Keratinocyte (primary cell): ENCODE measurements at regions not wholly inside any gene's neighbourhood (a gene's known extent, or its start where the extent isn't known, plus 50 kb on each side); places are given as distances from the start of the nearest gene placed in this dataset.

Experiments
- DNase-seq: peaks from one replicate; pipeline ENCODE4 v3.0.0-alpha.2; 2011; ENCODE audit warnings: low read depth, missing footprints, low spot score
- FAIRE-seq: peaks from 2 replicates; lab custom pipeline; 2011; peaks lifted over from hg19 to GRCh38; lab: Jason Lieb, UNC
- H2AFZ ChIP-seq: 2 replicates; pipeline ENCODE4 v1.6.0; 2012; ENCODE audit warnings: low read length, control low read depth, inconsistent platforms; ENCODE audit not compliant: control insufficient read depth
- H3K27ac ChIP-seq: 2 replicates; pipeline ENCODE4 v1.5.1; 2011; ENCODE audit warnings: low read length; ENCODE audit not compliant: control insufficient read depth, insufficient read depth
- H3K27me3 ChIP-seq: 3 replicates; pipeline ENCODE4 v1.6.0; 2011; ENCODE audit warnings: low read length; ENCODE audit not compliant: control insufficient read depth, insufficient read depth; ENCODE audit errors: extremely low read depth
- H3K36me3 ChIP-seq, 2 experiments: 2 replicates in 1 of 2; 3 replicates in 1 of 2; pipeline ENCODE4 v1.5.1; 2011; ENCODE audit warnings: low read length in 2 of 2, mild to moderate bottlenecking in 1 of 2; ENCODE audit not compliant: control insufficient read depth in 2 of 2, insufficient read depth in 2 of 2; ENCODE audit errors: extremely low read depth in 1 of 2
- H3K4me1 ChIP-seq: 3 replicates; pipeline ENCODE4 v1.5.1; 2011; ENCODE audit warnings: low read length; ENCODE audit not compliant: control insufficient read depth, insufficient read depth; ENCODE audit errors: extremely low read depth
- H3K4me2 ChIP-seq: 3 replicates; pipeline ENCODE4 v1.6.0; 2011; ENCODE audit warnings: low read depth, low read length; ENCODE audit not compliant: control insufficient read depth, insufficient read depth; ENCODE audit errors: extremely low read depth
- H3K4me3 ChIP-seq, 3 experiments: fragments of 200-600 bp in 1 of 3; sonication (generic) in 1 of 3; 2 replicates in 2 of 3; 3 replicates in 1 of 3; pipeline ENCODE4 v1.5.1; 2011 to 2016; ENCODE audit warnings: low read length in 3 of 3, mild to moderate bottlenecking in 3 of 3, control low read depth in 2 of 3, inconsistent platforms in 1 of 3, low read depth in 1 of 3, mixed read lengths in 1 of 3, mixed run types in 1 of 3, moderate library complexity in 1 of 3; ENCODE audit not compliant: control insufficient read depth in 2 of 3, insufficient read depth in 2 of 3; ENCODE audit errors: extremely low read depth in 1 of 3
- H3K79me2 ChIP-seq: 2 replicates; pipeline ENCODE4 v1.6.0; 2012; ENCODE audit warnings: low read length; ENCODE audit not compliant: control insufficient read depth, insufficient read depth
- H3K9ac ChIP-seq: 3 replicates; pipeline ENCODE4 v1.6.0; 2011; ENCODE audit warnings: low read length; ENCODE audit not compliant: control insufficient read depth, insufficient read depth; ENCODE audit errors: extremely low read depth
- H3K9me1 ChIP-seq: 3 replicates; pipeline ENCODE4 v1.6.0; 2011; ENCODE audit warnings: low read length; ENCODE audit not compliant: control insufficient read depth, insufficient read depth; ENCODE audit errors: extremely low read depth
- H3K9me3 ChIP-seq: 2 replicates; pipeline ENCODE4 v1.5.1; 2012; ENCODE audit warnings: low read depth, low read length; ENCODE audit not compliant: control insufficient read depth
- H4K20me1 ChIP-seq: 3 replicates; pipeline ENCODE4 v1.6.0; 2011; ENCODE audit warnings: low read length; ENCODE audit not compliant: control insufficient read depth, insufficient read depth; ENCODE audit errors: extremely low read depth
- EZH2 ChIP-seq: IDR thresholded peaks from one replicate; pipeline ENCODE4 v1.6.1; 2012; ENCODE audit warnings: inconsistent platforms, mild to moderate bottlenecking, low read length, moderate library complexity
- dilution Hi-C: fragments of 300-500 bp; cut with MboI; formaldehyde crosslinking; loops from one replicate; pipeline ENCODE4 v1.7.0; 2020; ENCODE audit warnings: low sequenced_read_pairs; ENCODE audit not compliant: extremely low pct_ligation_motif_present
- TF ChIP-seq, protein P1 (sequence below), 3 experiments: IDR thresholded peaks in 1 of 3; conservative IDR thresholded peaks in 1 of 3; optimal IDR thresholded peaks in 1 of 3; 2 replicates in 2 of 3; 3 replicates in 1 of 3; pipeline versions ENCODE3 to v1.5.1; 2011; ENCODE audit warnings: low read length in 3 of 3, mild to moderate bottlenecking in 3 of 3, moderate library complexity in 2 of 3, control low read depth in 1 of 3, inconsistent platforms in 1 of 3; ENCODE audit not compliant: insufficient read depth in 2 of 3; ENCODE audit errors: extremely low read depth in 1 of 3

DNA sequence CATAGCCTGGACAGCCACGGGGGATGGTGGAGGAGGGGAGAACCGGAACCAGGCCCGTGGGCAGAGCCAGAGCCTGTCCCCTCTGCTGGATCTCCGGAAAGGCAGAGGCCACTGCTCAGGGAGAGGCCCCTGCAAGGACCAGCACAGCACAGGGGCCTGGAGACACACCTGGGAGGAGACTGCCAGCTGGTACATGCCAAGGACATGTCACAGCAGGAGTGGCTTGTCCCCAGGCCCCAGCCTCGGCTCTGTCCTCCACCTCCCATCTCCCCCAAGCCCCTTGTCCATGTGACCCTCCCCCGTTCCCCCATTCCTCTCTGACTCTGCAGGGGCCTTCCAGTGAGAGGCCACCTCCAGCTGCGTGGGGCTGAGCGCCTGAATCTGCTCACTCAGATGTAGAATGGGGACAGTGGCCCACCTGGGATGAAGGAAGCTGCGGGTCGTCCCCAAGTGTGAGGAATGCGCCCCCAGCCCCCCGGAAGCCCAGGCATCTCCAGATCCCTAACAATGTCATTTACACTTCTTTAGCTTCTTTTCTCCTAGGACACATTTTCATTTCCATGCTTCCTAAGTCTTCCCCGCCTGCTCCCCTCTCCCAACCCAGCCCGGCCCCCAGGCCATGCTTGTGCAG is 349.6 kb upstream of the IRX2 start:
- no peak overlapping the region for H3K4me3 ChIP-seq
- H3K27ac ChIP-seq: no peak overlapping the region
- H3K4me2 ChIP-seq: no peak overlapping the region
- no peaks in the 10 kb centered on the region for H3K36me3 ChIP-seq
- no peaks in the 10 kb centered on the region for H3K27me3 ChIP-seq
- dilution Hi-C loops: no loop called here
- H3K4me1 ChIP-seq: no peaks in the 10 kb centered on the region
- H3K9me3 ChIP-seq: peaks cover 2% of the 10 kb centered on the region
- FAIRE-seq: no peak
- no peaks in the 10 kb centered on the region for H4K20me1 ChIP-seq
- no peak for DNase-seq
- H3K9ac ChIP-seq: no peak overlapping the region
- H3K79me2 ChIP-seq: no peaks in the 10 kb centered on the region
- H2AFZ ChIP-seq: no peak overlapping the region
- no peak for TF ChIP-seq EZH2
- TF ChIP-seq, protein P1, sequence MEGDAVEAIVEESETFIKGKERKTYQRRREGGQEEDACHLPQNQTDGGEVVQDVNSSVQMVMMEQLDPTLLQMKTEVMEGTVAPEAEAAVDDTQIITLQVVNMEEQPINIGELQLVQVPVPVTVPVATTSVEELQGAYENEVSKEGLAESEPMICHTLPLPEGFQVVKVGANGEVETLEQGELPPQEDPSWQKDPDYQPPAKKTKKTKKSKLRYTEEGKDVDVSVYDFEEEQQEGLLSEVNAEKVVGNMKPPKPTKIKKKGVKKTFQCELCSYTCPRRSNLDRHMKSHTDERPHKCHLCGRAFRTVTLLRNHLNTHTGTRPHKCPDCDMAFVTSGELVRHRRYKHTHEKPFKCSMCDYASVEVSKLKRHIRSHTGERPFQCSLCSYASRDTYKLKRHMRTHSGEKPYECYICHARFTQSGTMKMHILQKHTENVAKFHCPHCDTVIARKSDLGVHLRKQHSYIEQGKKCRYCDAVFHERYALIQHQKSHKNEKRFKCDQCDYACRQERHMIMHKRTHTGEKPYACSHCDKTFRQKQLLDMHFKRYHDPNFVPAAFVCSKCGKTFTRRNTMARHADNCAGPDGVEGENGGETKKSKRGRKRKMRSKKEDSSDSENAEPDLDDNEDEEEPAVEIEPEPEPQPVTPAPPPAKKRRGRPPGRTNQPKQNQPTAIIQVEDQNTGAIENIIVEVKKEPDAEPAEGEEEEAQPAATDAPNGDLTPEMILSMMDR (optimal IDR thresholded peaks at IDR 0.05 in 1 of 3, IDR thresholded peaks at IDR 0.05 in 1 of 3, conservative IDR thresholded peaks at IDR 0.05 in 1 of 3; ENCODE audit: extremely low read depth in 1 of 3, insufficient read depth in 2 of 3, low read length in 3 of 3): no peak
- H3K9me1 ChIP-seq: no peaks in the 10 kb centered on the region

DNA sequence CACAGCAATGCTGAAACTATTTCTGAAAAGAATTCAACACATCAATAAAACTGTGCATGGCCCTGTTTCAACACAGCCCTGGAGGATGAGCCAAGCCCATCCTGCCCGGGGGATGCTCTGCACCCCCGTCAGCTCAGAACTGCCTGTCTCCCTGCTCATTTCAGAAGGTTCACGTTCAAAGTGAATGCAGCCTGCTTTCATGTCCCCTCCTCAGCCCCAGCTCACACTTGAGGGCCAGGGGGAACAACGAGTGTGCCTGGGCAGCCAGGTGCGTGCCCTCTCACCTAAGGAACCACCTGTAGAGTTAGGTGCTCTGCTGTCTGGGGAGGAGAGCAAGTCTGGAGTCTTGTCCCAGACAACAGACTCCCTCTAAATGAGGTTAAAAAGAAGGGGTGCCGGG is 348.5 kb upstream of the IRX2 start:
- H2AFZ ChIP-seq: no peak overlapping the region
- H3K36me3 ChIP-seq: no peaks in the 10 kb centered on the region
- dilution Hi-C loops: no loop called here
- no peak overlapping the region for H3K4me3 ChIP-seq
- peaks cover 1% of the 10 kb centered on the region for H3K9me3 ChIP-seq
- no peaks in the 10 kb centered on the region for H3K79me2 ChIP-seq
- DNase-seq (no peak), FAIRE-seq (no peak)
- H3K27me3 ChIP-seq: no peaks in the 10 kb centered on the region
- TF ChIP-seq EZH2: no peak
- TF ChIP-seq, protein P1 (optimal IDR thresholded peaks at IDR 0.05 in 1 of 3, IDR thresholded peaks at IDR 0.05 in 1 of 3, conservative IDR thresholded peaks at IDR 0.05 in 1 of 3; ENCODE audit: extremely low read depth in 1 of 3, insufficient read depth in 2 of 3, low read length in 3 of 3): no peak
- H3K4me1 ChIP-seq: no peaks in the 10 kb centered on the region
- no peaks in the 10 kb centered on the region for H3K9me1 ChIP-seq
- no peak overlapping the region for H3K27ac ChIP-seq
- no peaks in the 10 kb centered on the region for H4K20me1 ChIP-seq
- H3K4me2 ChIP-seq: no peak overlapping the region
- H3K9ac ChIP-seq: no peak overlapping the region
